HG02759 (cell line): ENCODE measurements at regions not wholly inside any gene's neighbourhood (a gene's known extent, or its start where the extent isn't known, plus 50 kb on each side); places are given as distances from the start of the nearest gene placed in this dataset.

ENCODE experiments used
- ATAC-seq: cut with Tn5 transposase; IDR thresholded peaks from one replicate; pipeline ENCODE4 v1.9.1; 2021; ENCODE audit warnings: mild to moderate bottlenecking, moderate library complexity; ENCODE audit not compliant: unreplicated experiment

- ATAC-seq: no peak
These were observed 89.7 kb upstream of the PLPP4 start for GRCh38 chr10:120367341-120367740.

GRCh38 chr10:120368338-120368737, 88.7 kb upstream of the PLPP4 start:
- no peak for ATAC-seq

- no peak for ATAC-seq
These were observed 88.1 kb upstream of the PLPP4 start for GRCh38 chr10:120368927-120369326.

- ATAC-seq: no peak
These were observed 87.2 kb upstream of the PLPP4 start for GRCh38 chr10:120369856-120370276.

- no peak for ATAC-seq
These were observed 85.2 kb upstream of the PLPP4 start for GRCh38 chr10:120371856-120372255.

- no peak for ATAC-seq
These were observed 84.1 kb upstream of the PLPP4 start for GRCh38 chr10:120372917-120373316.

- no peak for ATAC-seq
These were observed 81.4 kb upstream of the PLPP4 start for GRCh38 chr10:120375666-120376065.

- ATAC-seq: no peak
These were observed 75.1 kb upstream of the PLPP4 start for GRCh38 chr10:120381931-120382330.

GRCh38 chr10:120382360-120382759, 74.7 kb upstream of the PLPP4 start:
- ATAC-seq: no peak

GRCh38 chr10:120385992-120386391, 71.0 kb upstream of the PLPP4 start:
- no peak for ATAC-seq

GRCh38 chr10:120386896-120387295, 70.1 kb upstream of the PLPP4 start:
- ATAC-seq: no peak

- ATAC-seq: no peak
These were observed 69.7 kb upstream of the PLPP4 start for GRCh38 chr10:120387326-120387725.

- ATAC-seq: no peak
These were observed 64.8 kb upstream of the PLPP4 start for GRCh38 chr10:120392245-120392644.

- ATAC-seq: no peak
These were observed 64.4 kb upstream of the PLPP4 start for GRCh38 chr10:120392671-120393079.

GRCh38 chr10:120394446-120394845, 62.6 kb upstream of the PLPP4 start:
- no peak for ATAC-seq

GRCh38 chr10:120396228-120396627, 60.8 kb upstream of the PLPP4 start:
- no peak for ATAC-seq

- ATAC-seq: no peak
These were observed 58.8 kb upstream of the PLPP4 start for GRCh38 chr10:120398180-120398579.

GRCh38 chr10:120400601-120401000, 56.4 kb upstream of the PLPP4 start:
- ATAC-seq: no peak

- ATAC-seq: no peak
These were observed 54.8 kb upstream of the PLPP4 start for GRCh38 chr10:120402147-120402766.

- ATAC-seq: no peak
These were observed 53.9 kb upstream of the PLPP4 start for GRCh38 chr10:120403109-120403508.

GRCh38 chr10:120406376-120406775, 50.7 kb upstream of the PLPP4 start:
- no peak for ATAC-seq
